ENCODE measurements at regions not wholly inside any gene's neighbourhood (a gene's known extent, or its start where the extent isn't known, plus 50 kb on each side); places are given as distances from the start of the nearest gene placed in this dataset.

DNA sequence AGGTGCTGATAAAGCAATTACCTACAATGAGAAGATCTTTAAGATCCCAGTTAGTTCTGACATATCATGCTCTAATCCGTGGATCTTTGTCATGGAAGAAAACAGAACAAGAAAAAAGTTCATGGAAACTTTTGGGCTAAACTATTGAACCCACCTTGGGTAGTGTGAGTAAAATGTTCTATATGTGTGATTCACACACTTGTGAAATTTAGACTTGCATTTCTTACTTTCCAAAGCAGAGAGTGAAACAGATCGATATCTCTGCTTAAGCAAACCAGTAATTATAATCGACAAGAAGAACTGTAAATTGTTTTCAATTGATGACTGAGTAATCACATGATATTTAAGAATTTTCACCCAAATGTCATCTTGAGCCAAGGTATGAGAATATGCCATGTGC is 214.2 kb downstream of the HRH4 start:
- no peak overlapping the region for H3K27ac ChIP-seq
- TF ChIP-seq CTCF (conservative IDR thresholded peaks at IDR 0.05) = no peak

- H3K27ac ChIP-seq = no peak overlapping the region
- no peak for TF ChIP-seq CTCF (conservative IDR thresholded peaks at IDR 0.05)
These were observed 216.6 kb downstream of the HRH4 start for GRCh38 chr18:24677011-24677410.

- no peak for TF ChIP-seq CTCF (conservative IDR thresholded peaks at IDR 0.05)
- no peak overlapping the region for H3K27ac ChIP-seq
These were observed 217.7 kb downstream of the HRH4 start for GRCh38 chr18:24678107-24678506.

DNA sequence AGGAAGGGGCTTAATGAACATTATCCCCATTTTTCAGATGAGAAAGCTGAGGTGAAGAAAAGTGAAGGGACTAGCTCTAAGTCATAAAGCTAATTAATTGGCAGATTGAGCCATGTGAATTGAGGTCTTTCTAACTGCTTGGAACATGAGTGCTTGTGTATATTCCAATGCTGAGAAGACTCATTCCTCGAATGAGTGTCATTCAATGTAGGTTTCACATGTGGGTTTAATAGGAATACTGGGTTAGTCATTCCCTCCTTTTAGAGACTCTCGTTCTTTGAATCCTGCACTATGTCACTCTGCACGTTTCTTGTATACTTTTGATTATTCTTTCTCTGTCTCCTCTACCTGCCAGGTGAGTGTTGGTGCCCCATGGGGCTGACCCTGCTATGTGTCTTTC is 218.2 kb downstream of the HRH4 start:
- TF ChIP-seq CTCF (conservative IDR thresholded peaks at IDR 0.05) = no peak

GRCh38 chr18:24679062-24679461 is 218.6 kb downstream of the HRH4 start:
- no peak overlapping the region for H3K27ac ChIP-seq
- TF ChIP-seq CTCF (conservative IDR thresholded peaks at IDR 0.05) = no peak

More for the DNA sequence above, 218.2 kb downstream of the HRH4 start:
- no peak overlapping the region for H3K27ac ChIP-seq

GRCh38 chr18:24683925-24684324 is 223.5 kb downstream of the HRH4 start:
- no peak for TF ChIP-seq CTCF (conservative IDR thresholded peaks at IDR 0.05)

GRCh38 chr18:24685254-24685959 is 225.0 kb downstream of the HRH4 start:
- TF ChIP-seq CTCF (conservative IDR thresholded peaks at IDR 0.05) = no peak
- H3K27ac ChIP-seq = no peak overlapping the region

More at GRCh38 chr18:24683925-24684324, 223.5 kb downstream of the HRH4 start:
- no peak overlapping the region for H3K27ac ChIP-seq
